ENCODE measurements at regions not wholly inside any gene's neighbourhood (a gene's known extent, or its start where the extent isn't known, plus 50 kb on each side); places are given as distances from the start of the nearest gene placed in this dataset.

DNA sequence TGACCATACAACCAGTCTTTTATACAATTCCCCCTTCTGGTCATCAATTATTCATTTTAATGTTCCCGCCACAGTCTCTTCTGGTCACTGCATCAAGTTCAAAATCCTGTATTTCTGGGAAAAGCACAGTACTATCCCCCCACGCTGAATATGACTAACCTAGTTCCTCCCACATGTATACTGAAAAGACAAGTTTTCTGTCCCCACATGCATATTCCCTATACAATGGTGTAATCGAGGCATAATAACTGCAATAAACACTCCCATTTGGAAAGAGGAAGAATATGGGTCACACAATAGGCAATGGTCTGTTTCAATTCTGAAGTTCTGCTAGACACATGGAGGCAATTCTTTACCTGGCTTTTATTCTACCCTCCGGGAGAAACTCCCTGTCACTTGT lies 344.9 kb downstream of the EFNA5 start:
- DNase-seq: no peak

DNA sequence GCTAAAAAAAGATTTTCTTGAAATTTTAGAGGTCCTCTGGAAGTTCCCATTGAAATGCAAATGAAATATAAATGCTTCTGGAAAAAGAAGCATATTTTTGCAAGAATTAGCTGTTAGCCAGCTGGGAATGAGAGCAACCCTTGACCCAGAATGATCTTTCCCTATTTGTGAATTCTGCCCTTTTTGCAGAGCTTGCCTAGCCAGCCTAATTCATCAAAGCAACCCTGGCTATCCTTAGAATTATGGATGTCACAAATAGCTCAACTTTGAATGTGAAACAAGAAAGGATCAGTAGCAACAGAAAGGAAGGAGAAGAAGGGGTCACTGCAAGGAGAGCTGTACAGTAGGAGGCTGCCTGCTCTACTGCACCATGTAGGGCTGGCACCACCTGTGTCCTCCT lies 345.9 kb downstream of the EFNA5 start:
- no peak for DNase-seq

DNA sequence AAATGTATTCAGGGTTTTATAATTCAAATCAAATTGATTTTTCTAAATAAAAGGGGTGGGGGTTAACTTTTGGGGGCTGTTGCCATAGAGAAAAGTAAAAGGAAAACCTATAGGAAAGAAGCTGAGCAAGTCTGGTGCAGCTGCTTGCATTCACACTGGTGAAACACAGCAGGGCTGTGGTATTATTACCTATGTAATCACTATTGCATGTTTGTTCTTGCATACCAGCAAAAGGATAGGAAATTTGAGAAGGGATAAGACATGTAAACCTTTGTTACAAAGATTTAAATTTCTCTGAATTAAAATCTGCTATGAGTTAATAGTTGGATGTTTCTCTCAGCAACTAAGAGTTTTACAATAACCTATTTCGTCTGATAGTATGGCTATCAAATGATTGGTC lies 346.7 kb downstream of the EFNA5 start:
- no peak for DNase-seq

DNA sequence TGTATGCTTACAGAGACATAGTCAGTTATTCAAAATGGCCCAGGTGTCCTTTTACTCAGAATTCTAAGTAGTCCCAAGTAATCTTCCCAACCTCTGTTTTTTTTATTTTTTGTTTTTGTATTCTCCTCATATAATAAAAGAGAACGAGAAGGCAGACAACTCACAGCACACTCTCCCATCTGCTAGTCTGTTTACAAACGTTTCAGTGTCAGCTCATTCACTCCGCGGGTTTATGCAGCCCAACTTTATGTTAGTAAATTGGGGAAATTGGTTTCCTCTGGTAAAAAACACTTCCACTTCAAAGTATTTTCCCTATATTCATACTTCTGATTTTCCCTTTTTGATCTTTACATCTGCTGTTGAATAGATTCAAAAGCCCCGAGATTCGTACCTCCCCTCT lies 347.2 kb downstream of the EFNA5 start:
- no peak for DNase-seq

DNA sequence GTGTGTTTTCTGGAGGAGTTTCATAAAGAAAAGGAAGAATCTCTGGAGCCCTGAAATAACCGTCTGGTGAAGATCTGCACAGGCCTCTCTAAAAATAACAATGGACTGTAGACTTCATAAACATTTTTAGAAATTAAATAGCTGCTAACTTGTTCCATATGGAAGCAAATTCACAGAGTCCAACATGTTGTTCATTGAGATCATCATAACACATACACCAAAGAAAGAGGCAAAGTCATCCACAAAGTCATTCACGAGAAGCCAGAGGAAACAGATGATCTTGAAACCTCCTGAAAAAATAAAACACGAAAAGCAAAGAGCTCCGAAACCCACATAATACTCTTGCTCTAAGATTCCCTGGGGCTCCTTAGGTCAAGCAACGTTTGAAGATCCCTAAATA lies 347.8 kb downstream of the EFNA5 start:
- no peak for DNase-seq

DNA sequence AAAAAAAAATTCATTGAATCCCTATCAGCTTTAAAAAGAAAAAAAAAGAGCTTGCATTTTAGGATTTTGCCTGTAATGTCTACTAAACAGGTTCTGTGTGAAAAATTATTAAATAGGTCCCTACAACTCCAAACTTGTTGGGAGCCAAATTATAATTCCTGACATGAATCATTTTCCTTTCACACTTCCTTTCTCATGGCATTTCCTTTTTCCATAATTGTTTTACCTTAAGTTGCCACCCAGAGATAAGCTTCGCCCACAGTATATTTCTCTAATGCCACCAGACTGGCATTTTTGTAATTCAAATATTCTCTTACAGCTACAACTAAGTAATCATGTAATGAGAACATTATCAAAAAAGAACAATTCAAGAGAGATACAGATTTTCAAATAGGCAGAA lies 348.8 kb downstream of the EFNA5 start:
- no peak for DNase-seq

DNA sequence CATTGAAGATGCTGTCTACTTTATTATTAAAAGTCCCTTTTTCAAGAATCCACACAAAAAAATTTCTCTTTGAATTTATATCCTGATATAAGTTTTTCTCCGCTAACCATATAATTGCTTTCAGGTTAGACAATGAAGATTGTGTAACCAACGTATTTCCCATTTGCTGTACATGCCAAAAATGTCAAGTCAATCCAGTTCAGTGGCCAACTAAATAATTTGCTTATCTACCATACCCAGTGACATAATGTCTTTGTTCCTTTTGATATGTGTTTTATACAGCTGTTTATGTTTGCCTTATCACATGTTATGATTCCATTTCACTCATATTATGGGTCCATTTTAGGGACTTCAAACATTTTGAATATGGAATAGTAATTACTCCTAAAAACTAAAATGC lies 349.9 kb downstream of the EFNA5 start:
- DNase-seq: no peak

DNA sequence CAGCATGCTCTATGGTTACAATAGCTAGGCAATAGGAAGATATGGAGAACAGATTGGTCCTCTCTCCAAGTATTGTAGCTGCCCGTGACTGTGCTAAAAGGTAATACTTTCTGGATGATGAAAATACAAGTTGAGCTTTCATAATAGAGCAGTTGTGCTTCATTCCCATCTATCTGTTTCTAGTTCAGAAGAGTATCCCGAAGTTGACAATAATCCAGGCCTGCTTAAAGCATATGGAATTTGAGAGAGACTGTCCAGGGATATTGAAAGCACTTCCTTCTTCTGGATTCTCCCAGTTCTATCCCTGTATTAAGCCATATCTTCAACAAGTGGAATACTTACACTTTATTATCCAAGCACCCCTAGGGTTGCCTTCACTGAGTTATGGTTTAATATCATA lies 350.4 kb downstream of the EFNA5 start:
- no peak for DNase-seq

DNA sequence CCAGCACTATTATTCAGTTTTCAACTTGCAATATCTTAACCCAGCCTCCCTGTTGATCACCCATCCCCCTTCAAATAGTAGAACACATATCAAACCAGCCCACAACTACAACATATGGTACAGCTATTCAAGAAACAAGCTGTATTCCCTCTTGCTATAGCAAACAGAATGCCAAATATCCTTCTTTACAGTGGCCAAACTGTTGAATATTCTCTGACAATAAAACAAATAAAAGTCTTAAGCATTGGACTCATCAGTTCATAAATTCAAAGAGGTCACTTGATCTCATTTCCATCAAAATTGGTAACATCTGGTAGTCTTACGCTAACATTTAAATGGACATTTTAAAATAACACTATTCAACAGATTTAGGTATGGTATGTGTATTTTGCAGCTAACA lies 350.8 kb downstream of the EFNA5 start:
- DNase-seq: no peak

DNA sequence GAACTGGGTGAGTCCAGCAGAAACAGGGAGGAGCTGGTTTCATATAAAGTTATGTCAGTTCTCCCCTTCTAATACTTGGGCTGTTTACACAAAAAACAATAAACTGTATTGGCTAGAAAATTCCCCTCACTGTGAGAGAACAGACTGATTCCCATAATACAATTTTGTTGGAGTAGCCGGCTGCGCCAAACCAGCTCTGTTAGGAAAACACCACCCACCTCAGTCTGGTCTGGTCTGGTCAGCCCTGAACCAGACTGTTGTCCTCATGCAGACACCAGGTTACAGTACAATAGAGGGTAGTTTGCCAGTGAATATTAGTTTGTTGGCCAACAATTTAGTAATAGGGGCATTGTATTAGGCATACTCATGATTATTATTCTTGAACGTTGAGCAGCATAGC lies 356.4 kb downstream of the EFNA5 start:
- no peak for DNase-seq

DNA sequence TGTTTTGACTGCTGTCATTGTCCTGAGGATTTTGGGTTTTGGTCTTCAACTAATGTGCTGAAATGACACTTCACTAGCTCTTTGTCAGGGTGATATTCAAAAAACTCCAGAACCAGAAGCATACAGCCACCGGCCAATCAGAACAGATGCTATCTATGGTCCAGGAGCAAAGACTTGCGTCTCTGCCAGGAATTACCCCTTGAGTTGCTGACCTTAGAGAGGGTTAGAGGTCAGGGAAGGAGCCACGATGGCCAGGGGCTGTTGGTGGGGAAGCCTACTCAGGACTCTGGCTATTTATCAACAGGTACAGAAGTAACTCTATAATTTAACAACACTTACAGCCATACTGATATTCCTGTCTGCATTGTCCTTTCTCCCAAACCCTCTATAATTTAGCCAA lies 356.8 kb downstream of the EFNA5 start:
- no peak for DNase-seq

DNA sequence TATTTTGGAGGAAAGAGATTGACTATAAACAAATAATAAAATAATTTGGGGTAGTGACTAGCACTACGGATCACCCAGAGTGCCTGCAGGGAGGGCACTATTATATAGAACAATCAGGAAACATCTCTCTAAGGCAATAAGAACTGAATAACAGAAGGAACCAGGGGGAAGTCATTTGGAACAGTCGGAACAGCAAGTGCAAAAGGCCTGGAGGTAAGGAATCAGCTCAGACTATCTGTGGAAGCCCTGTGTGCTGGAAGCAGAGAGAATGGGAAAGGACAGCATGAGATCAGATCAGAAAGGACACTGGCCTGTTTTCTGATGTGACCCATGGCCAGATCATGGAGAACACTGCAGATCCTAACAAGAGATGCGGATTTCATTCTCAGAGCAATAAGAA lies 357.6 kb downstream of the EFNA5 start:
- DNase-seq: no peak

DNA sequence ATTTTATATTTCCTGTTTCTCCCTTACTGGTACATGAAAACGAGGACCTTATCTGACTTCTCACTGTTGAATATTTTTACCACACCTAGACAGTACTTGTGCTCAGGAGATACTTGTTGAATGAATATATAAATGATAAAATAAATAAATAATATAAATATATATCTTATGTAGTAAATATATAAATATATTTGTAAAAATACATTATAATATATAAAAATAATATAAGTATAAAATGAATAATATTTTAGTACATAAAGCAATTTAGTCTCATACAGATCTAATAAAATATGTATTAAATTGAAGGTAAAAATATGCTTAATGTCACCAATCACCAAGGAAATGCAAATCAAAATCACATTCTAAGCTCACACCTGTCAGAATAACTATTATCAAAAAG lies 360.6 kb downstream of the EFNA5 start:
- no peak for DNase-seq

DNA sequence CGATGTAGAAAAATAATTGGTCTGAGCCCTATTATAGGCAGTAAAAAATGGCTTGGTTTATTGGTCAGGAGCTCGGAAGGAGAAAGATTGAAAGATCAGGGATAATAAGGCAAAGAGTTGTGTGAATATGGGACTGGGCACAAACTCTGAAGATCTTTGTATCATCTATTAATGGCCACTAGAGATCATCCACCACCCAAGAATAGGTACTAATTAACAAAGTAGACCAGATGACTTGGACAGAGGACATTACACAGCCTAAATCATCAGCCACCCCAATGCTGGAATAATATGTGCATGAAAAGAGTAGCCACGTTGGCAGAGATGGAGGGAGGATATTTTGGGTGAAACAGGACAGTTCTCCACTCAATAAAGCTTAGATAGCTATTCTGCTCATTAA lies 364.1 kb downstream of the EFNA5 start:
- no peak for DNase-seq

DNA sequence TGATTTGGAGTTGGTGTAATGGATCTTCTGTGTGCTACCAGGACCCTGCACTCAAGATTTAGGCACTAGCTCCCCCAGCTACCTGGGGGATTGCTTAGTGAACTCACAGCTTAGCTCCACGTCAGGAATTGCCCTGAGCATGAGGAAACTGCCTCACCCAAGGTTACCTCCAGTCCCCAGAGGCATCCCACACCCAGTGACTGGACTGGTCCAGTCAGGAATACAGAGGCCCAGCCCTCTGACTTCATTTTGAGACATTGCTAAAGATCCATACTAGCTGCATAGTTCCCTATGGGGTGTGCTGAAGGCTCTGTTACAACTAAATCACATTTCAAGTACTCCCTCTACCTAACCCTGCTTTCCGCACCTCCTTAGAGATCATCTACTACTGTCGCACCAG lies 364.7 kb downstream of the EFNA5 start:
- no peak for DNase-seq

DNA sequence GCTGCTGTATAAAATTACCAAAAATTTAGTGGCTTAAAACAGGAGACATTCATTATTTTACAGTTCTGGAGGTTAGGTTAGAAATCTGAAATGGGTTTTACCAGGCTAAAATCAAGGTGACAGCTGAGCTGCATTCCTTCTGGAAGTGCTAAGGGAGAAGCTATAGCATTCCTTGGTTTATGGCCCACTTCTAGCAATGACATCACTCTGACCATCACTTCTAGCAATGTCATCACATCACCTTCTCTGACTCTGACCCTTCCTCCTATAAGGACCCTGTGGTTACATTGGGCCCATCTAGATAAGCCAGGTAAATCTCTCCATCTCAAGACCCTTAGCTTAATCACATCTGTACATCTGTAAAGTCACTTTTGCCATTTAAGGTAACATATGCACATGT lies 366.1 kb downstream of the EFNA5 start:
- DNase-seq: no peak

DNA sequence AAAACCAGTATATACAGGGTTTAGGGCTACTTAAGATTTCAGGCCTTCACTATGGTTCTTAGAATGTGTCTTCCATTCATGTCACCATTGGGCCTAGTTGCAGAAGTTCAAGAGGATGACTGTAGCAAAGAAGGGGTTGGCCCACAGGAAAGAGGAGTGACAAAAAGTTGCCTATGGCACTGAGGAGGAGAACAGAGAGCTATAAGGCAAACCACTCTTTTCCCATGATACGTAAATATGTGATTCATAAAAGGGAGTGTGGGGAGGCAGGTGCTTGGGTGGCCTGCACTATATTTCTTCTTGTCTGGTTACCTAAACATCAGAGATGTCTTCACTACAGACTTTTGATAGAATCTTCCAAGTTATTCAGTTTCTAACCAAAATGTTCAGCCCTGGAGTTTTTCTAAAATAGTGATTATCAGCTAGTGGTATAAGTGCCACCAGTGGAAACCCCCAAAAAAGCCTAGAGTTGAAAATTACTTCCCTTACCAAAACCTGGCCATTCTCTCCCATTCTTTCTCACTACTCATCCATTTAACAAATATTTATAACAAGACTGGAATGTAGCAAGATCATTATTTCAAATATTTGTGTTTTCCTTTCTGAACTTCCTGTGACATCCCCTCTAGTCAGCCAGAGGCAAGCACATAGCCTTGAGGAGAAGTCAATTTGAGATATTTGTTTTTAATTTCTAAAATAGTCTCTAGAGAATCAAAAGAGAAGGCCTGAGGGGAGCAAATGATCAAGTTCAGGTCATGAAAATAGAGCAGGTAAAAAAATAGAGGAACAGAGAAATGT lies 367.4 kb downstream of the EFNA5 start:
- DNase-seq: no peak

DNA sequence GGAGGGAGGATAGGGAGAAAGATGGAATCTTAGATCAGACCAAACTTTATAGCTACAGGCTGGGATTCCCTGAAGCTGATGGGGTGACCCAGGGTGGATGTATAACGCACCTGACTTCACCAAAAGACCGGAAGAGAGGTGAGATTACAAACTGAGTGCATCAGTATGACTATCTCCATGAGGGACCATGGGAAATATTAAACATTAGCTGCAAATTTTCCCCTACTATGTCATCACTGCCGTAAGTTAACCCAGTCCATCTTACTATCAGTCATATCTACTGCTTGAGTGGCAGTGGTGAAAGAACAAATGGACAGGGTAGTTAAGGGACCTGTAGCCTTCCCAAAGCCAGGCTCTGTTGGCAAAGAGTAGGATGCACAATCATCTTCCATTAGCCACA lies 368.3 kb downstream of the EFNA5 start:
- DNase-seq: no peak

DNA sequence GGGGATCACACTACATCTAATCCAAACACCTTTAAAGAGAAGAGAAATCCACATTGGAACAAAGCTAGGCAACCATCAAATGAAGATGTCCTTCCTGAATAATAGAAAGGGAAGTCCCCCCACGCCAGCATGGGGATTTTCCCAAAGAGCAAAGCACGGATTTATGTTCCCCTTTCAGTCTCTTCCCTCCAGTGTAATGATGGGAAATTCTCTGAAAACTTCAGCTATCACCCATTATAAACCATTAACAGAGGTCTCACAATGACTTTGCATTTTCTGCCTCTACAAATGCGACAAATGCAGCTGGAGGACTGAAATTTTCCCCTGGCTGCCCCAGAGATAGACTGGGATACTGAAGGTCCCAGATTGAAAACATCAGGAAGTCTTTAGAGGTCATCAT lies 368.7 kb downstream of the EFNA5 start:
- no peak for DNase-seq

DNA sequence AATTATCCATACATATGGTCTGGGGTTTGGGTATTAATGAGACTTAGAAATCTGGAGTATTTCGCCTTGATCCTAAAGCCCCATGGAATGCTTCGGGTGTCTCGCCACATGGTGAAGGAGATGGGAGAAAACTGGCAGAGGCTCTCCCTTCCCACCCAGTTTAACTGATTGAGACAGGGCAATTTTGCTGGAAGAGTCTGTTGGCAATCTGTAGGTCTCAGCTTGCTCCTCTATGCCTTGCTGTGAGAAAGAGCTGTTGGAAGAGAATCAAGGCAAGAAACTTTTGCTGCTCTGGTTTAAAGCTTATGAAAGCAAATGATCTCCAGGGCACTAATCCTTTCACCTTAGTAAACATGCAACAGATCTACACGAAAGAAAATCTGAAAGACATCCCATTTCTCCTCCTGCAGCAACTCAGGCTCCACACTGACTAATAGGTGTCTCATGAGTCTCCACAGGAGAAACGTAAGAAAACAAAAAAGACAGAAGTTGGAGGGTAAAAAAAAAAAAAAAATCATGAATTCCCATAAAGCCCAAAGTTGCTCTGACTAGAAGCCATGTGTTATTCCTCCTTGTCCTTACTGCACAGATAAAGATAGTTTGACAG lies 369.9 kb downstream of the EFNA5 start:
- DNase-seq: no peak

DNA sequence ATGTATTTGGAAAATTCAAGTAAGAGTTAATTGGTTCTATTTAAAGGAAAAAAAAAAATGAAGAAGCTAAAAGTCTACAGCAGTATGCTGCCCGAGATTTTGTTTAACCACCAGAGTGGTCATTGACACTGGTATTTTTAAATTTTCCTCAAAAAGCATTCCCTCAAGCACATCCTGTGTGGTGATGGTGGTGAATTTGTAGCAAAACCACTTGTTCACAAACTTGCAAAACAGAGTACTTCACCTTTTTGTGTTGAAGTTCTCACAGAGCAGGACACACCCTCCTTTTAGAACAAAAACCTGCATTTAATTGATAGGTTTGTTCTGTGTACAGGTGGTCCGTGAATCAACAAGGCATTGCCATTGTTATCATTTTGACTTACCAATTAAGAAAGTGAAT lies 374.2 kb downstream of the EFNA5 start:
- DNase-seq: no peak

DNA sequence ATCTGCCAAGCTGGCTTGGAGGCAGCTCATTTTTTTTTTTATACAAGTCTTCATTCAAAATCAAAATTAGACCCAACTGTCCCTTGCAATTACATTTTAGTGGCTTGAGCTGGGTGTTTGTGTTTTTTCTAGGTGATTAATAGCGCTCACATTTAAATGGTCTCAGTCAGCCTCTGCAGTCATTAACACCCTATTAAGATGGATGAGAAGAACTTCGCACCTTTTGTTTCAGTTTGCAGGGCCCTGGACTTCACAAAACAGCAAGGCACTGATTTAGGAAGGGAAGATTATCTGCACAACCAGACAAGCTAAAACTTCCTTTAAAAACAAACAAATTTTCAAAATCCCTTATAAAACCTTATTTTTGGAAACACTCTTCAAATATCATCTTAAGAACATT lies 374.8 kb downstream of the EFNA5 start:
- no peak for DNase-seq

DNA sequence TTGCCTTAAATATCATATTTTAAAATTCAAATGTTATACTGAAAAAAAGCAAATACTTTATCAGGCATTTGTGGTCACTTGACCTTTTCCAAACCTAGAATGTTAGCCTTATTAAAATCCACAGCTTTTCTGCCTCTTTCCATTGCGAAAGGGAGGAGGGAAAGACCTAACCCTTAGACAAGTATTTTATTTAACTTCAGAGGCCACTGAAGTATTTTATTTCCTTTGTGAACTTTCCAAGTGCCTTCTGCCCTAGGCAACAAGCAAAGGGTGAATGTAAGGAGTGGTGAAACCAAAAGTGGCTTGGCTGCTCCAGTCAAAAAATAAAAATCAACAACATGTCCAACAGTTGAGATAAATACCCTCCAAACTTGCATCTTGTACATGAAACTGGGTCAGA lies 376.1 kb downstream of the EFNA5 start:
- no peak for DNase-seq

DNA sequence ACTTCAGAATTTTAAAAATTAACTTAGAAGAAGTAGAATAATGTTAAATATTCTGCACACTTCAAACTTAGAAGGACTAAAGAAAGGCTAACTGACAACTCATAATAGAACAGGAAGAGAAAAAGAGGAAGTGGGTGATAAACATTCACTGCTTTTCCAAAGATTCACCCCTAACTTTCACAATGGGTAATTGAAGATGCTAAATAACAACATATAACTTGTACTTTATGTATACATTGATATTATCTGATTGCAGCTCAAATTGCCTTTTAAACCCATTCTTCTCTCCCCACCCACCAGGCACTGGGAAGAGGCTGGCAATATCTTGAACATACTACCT lies 376.6 kb downstream of the EFNA5 start:
- no peak for DNase-seq

DNA sequence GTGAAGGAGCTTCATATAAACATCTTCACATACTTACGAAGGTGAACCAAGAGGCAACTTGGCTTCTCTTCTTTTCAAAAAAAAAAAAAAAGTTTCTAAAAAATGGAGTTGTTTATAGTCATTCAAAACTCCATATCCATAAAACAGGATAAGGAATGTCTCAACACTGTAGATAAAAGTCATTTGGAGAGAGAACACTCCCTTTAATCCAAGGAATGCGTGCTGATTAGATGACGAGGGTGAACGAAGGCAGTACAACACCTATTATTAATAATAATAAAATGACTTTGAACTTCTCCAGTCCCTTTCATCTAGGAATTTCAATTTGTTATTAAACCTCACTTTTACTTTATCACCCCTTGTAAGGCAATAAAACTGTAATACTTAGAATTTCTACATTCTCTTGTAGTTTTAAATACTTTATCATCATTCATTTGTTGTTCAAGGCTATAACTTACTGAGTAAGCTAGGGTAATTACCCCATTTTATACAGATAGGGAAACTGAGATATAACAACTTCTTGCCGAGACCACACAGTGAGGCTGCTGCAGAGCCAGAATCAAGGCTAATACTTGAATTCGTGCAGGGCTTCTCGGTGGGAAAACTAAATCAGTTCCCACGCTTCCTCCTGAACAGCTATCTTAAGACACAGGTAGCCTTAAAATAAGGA lies 377.1 kb downstream of the EFNA5 start:
- DNase-seq: no peak
